Body of pancreas (tissue), 4 donors: ENCODE measurements at regions not wholly inside any gene's neighbourhood (a gene's known extent, or its start where the extent isn't known, plus 50 kb on each side); places are given as distances from the start of the nearest gene placed in this dataset.

ENCODE experiments used
- ATAC-seq: fragments of 150-250 bp; one replicate; pipeline ENCODE4 v1.9.1; 2016
- DNase-seq, 4 donors: peaks; one replicate each; pipeline ENCODE4 v3.0.0-alpha.2; 2019
- H3K27ac ChIP-seq, 4 donors: fragments of 200-600 bp; sonication (generic); 1 replicate in 3 of 4; 2 replicates in 1 of 4; pipeline versions ENCODE4 v1.5.1 to v1.6.1; 2016 to 2019; ENCODE audit warnings: mild to moderate bottlenecking in 1 of 4, mixed read lengths in 1 of 4, moderate library complexity in 1 of 4
- H3K27me3 ChIP-seq, 2 donors: fragments of 200-600 bp; sonication (generic); one replicate each; pipeline ENCODE4 v1.6.0; 2016; ENCODE audit warnings: mild to moderate bottlenecking in 1 of 2
- H3K36me3 ChIP-seq, 2 donors: fragments of 200-600 bp; sonication (generic); replicated peaks in 1 of 2; 2 replicates each; pipeline ENCODE4 v1.5.1; 2016; ENCODE audit warnings: low read depth in 2 of 2; ENCODE audit not compliant: insufficient read depth in 1 of 2
- H3K4me1 ChIP-seq: fragments of 200-600 bp; sonication (generic); one replicate; pipeline ENCODE4 v1.6.0; 2016
- H3K4me3 ChIP-seq, 2 donors: fragments of 200-600 bp; sonication (generic); 1 replicate in 1 of 2; 2 replicates in 1 of 2; pipeline ENCODE4 v1.5.1; 2016 to 2019
- H3K9me3 ChIP-seq, 3 donors: fragments of 200-600 bp; sonication (generic); 1 replicate in 2 of 3; 2 replicates in 1 of 3; pipeline ENCODE4 v1.5.1; 2016
- CTCF ChIP-seq, 7 experiments: fragments of 450-650 bp in 4 of 7; fragments of 200-600 bp in 3 of 7; sonication (generic) in 3 of 7; IDR thresholded peaks; one replicate each; pipeline ENCODE4 v1.5.1; 2016 to 2019; ENCODE audit warnings: antibody characterized with exemption in 7 of 7
- POLR2A ChIP-seq, 3 donors: fragments of 450-650 bp; IDR thresholded peaks; one replicate each; pipeline ENCODE4 v1.6.1; 2016; ENCODE audit warnings: antibody characterized with exemption in 3 of 3, mild to moderate bottlenecking in 2 of 3
- WGBS, 2 donors: methylation state at CpG; one replicate each; pipeline ENCODE4 v1.1.5; 2017; 5-methylcytosine and 5-hydroxymethylcytosine counted together
- intact Hi-C: fragments of 100-400 bp; cut with DNase I; formaldehyde crosslinking; loops from one replicate; pipeline ENCODE4 v1.15.1; 2023

- no peak for ATAC-seq
- WGBS, 2 donors, result 85 to 86% methylated on average over 11 of the region's 11 CpGs
These were observed 180.3 kb upstream of the SHH start for GRCh38 chr7:155992538-155992937.

GRCh38 chr7:155992107-155992506 is 179.8 kb upstream of the SHH start:
- no peak for ATAC-seq
- no peak for DNase-seq
- Histone ChIP-seq H3K9me3 (no peaks in the 10 kb centered on the region), H3K4me1 (no peaks in the 10 kb centered on the region), H3K27ac (no peak overlapping the region), H3K27me3 (no peaks in the 10 kb centered on the region), H3K36me3 (no peaks in the 10 kb centered on the region), H3K4me3 (no peak overlapping the region)
- no peak for TF ChIP-seq CTCF (IDR thresholded peaks at IDR 0.05)
- no peak for TF ChIP-seq POLR2A (IDR thresholded peaks at IDR 0.05)
- intact Hi-C loops, result no loop called here
- 71 to 72% methylated on average over 5 of the region's 5 CpGs for WGBS, 2 donors

More at GRCh38 chr7:155992538-155992937, 180.3 kb upstream of the SHH start:
- intact Hi-C loops, result no loop called here
- Histone ChIP-seq H3K36me3 (no peaks in the 10 kb centered on the region), H3K4me1 (no peaks in the 10 kb centered on the region), H3K27me3 (no peaks in the 10 kb centered on the region), H3K27ac (no peak overlapping the region), H3K9me3 (no peaks in the 10 kb centered on the region), H3K4me3 (no peak overlapping the region)
- TF ChIP-seq POLR2A (IDR thresholded peaks at IDR 0.05) (no peak), CTCF (IDR thresholded peaks at IDR 0.05) (no peak)
- DNase-seq, result no peak

GRCh38 chr7:155991470-155991869 is 179.2 kb upstream of the SHH start:
- H3K4me1 ChIP-seq, result no peaks in the 10 kb centered on the region
- no peak overlapping the region for H3K27ac ChIP-seq
- TF ChIP-seq POLR2A (IDR thresholded peaks at IDR 0.05), result no peak
- DNase-seq, result no peak
- no peak overlapping the region for H3K4me3 ChIP-seq
- intact Hi-C loops, result no loop called here
- ATAC-seq, result no peak
- no peaks in the 10 kb centered on the region for H3K27me3 ChIP-seq
- H3K36me3 ChIP-seq, result no peaks in the 10 kb centered on the region
- 61 to 63% methylated on average over 5 of the region's 5 CpGs for WGBS, 2 donors
- no peaks in the 10 kb centered on the region for H3K9me3 ChIP-seq

DNA sequence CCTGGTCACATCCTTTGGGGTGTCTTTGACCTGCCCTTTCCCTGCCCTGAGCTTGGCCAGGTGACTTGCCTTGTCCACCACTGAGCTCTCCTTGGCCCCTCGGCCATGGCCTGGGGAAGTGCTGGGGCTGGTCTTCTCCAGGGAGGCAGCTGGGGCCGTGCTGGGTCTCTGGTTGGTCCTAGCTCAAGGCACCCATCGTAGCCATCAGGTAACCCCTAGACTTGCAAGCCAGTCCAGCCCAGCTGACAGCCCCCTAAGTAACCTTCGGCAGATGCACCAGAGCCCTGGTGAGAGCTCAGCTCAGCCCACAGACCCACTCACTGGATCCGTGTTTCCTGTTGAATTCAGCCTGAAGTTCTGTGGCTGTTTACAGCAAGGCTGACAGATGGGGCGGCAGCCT is 176.2 kb upstream of the SHH start:
- no peak for TF ChIP-seq CTCF (IDR thresholded peaks at IDR 0.05)
- TF ChIP-seq POLR2A (IDR thresholded peaks at IDR 0.05), result no peak
- intact Hi-C loops, result no loop called here
- no peaks in the 10 kb centered on the region for H3K36me3 ChIP-seq
- no peaks in the 10 kb centered on the region for H3K4me1 ChIP-seq
- DNase-seq (no peak), ATAC-seq (no peak)
- no peak overlapping the region for H3K4me3 ChIP-seq
- H3K9me3 ChIP-seq, result no peaks in the 10 kb centered on the region
- no peak overlapping the region for H3K27ac ChIP-seq
- WGBS, 2 donors, result 84% methylated on average over 3 to 6 of the region's 6 CpGs
- no peaks in the 10 kb centered on the region for H3K27me3 ChIP-seq

GRCh38 chr7:155987681-155988235 is 175.5 kb upstream of the SHH start:
- ATAC-seq (no peak), DNase-seq (no peak)
- 70 to 72% methylated on average over 2 to 5 of the region's 5 CpGs for WGBS, 2 donors
- H3K27ac ChIP-seq, result no peak overlapping the region
- H3K27me3 ChIP-seq, result no peaks in the 10 kb centered on the region
- H3K4me3 ChIP-seq, result no peak overlapping the region
- H3K4me1 ChIP-seq, result no peaks in the 10 kb centered on the region
- H3K36me3 ChIP-seq, result no peaks in the 10 kb centered on the region
- no peaks in the 10 kb centered on the region for H3K9me3 ChIP-seq
- intact Hi-C loops, result no loop called here
- TF ChIP-seq CTCF (IDR thresholded peaks at IDR 0.05), result no peak
- TF ChIP-seq POLR2A (IDR thresholded peaks at IDR 0.05), result no peak
